ENCODE measurements at regions not wholly inside any gene's neighbourhood (a gene's known extent, or its start where the extent isn't known, plus 50 kb on each side); places are given as distances from the start of the nearest gene placed in this dataset.

GRCh38 chr4:170281027-170281426 lies 191.3 kb upstream of the AADAT start:
- no peak for DNase-seq (ENCODE audit: low read depth, low spot score)
- no peaks in the 10 kb centered on the region for H3K27me3 ChIP-seq (ENCODE audit: control insufficient read depth, insufficient read depth, low read length)
- CTCF ChIA-PET: interaction anchor here (0.6 kb wide), 1 partner anchor 32 kb away, joined by 3 read pairs; no protein-coding TSS in a partner anchor
- TF ChIP-seq, protein P1, sequence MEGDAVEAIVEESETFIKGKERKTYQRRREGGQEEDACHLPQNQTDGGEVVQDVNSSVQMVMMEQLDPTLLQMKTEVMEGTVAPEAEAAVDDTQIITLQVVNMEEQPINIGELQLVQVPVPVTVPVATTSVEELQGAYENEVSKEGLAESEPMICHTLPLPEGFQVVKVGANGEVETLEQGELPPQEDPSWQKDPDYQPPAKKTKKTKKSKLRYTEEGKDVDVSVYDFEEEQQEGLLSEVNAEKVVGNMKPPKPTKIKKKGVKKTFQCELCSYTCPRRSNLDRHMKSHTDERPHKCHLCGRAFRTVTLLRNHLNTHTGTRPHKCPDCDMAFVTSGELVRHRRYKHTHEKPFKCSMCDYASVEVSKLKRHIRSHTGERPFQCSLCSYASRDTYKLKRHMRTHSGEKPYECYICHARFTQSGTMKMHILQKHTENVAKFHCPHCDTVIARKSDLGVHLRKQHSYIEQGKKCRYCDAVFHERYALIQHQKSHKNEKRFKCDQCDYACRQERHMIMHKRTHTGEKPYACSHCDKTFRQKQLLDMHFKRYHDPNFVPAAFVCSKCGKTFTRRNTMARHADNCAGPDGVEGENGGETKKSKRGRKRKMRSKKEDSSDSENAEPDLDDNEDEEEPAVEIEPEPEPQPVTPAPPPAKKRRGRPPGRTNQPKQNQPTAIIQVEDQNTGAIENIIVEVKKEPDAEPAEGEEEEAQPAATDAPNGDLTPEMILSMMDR (IDR thresholded peaks at IDR 0.05; ENCODE audit: low read depth, low read length): no peak
- peaks cover 7% of the 10 kb centered on the region for H3K9me3 ChIP-seq (ENCODE audit: control insufficient read depth, insufficient read depth, low read length)
- H3K4me3 ChIP-seq (ENCODE audit: low read depth, low read length): no peak overlapping the region
- POLR2A ChIA-PET: no interaction called here
- no peak overlapping the region for H3K27ac ChIP-seq (ENCODE audit: low read depth, low read length)

DNA sequence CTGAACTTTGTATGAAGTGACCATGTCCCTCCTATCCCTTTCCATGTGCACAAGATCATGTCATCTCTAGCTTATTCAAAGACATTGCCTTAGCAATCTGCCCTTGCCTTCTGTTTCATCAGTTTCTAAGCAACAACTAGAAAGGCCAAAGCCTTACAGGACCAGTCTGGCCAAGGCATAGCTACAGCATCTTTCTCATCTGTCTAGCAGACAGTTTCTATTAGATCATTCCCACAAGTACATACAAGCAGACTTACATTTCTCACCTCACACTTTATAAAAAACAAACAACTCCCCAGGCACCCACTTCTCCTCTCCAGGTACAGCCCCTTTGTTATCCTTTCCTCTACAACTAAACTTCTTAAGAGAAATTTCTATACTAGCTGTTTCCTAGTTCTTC lies 188.7 kb upstream of the AADAT start:
- DNase-seq (ENCODE audit: low read depth, low spot score): no peak
- no peaks in the 10 kb centered on the region for H3K27me3 ChIP-seq (ENCODE audit: control insufficient read depth, insufficient read depth, low read length)
- POLR2A ChIA-PET: no interaction called here
- H3K4me3 ChIP-seq (ENCODE audit: low read depth, low read length): no peak overlapping the region
- TF ChIP-seq, protein P1 (IDR thresholded peaks at IDR 0.05; ENCODE audit: low read depth, low read length): no peak
- CTCF ChIA-PET: no interaction called here
- H3K9me3 ChIP-seq (ENCODE audit: control insufficient read depth, insufficient read depth, low read length): peaks cover 7% of the 10 kb centered on the region
- H3K27ac ChIP-seq (ENCODE audit: low read depth, low read length): no peak overlapping the region

DNA sequence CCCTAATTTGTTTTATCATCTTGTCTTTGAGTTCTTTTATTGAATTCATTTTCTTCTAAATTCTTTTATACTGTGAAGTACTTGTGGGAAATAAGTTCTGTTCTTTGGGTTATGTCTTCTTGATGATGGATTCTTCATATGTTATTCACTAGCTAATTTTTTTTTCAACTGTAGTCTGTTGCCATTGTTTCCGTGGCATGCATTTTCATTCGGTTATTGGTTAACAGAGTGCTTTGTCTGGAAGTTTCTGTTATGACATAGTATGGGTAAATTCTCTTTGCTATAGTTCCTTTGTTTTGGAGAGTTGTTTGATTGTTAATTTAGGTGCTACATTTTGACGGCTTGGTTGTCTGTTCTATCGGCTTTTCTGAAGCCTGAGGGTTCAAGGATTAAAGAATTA lies 184.9 kb upstream of the AADAT start:
- Histone ChIP-seq H3K9me3 (ENCODE audit: control insufficient read depth, insufficient read depth, low read length) (peaks cover 3% of the 10 kb centered on the region; the same call in 1 of the 2 replicates), H3K27ac (ENCODE audit: low read depth, low read length) (no peak overlapping the region), H3K4me3 (ENCODE audit: low read depth, low read length) (no peak overlapping the region), H3K27me3 (ENCODE audit: control insufficient read depth, insufficient read depth, low read length) (no peaks in the 10 kb centered on the region)
- DNase-seq (ENCODE audit: low read depth, low spot score): no peak
- TF ChIP-seq, protein P1 (IDR thresholded peaks at IDR 0.05; ENCODE audit: low read depth, low read length): no peak
- ChIA-PET CTCF (no interaction called here), POLR2A (no interaction called here)

GRCh38 chr4:170272959-170273358 lies 183.2 kb upstream of the AADAT start:
- POLR2A ChIA-PET: no interaction called here
- Histone ChIP-seq H3K4me3 (ENCODE audit: low read depth, low read length) (no peak overlapping the region), H3K27me3 (ENCODE audit: control insufficient read depth, insufficient read depth, low read length) (no peaks in the 10 kb centered on the region), H3K27ac (ENCODE audit: low read depth, low read length) (no peak overlapping the region), H3K9me3 (ENCODE audit: control insufficient read depth, insufficient read depth, low read length) (no peaks in the 10 kb centered on the region; the same call in 1 of the 2 replicates)
- no peak for DNase-seq (ENCODE audit: low read depth, low spot score)
- TF ChIP-seq, protein P1 (IDR thresholded peaks at IDR 0.05; ENCODE audit: low read depth, low read length): no peak
- CTCF ChIA-PET: no interaction called here

GRCh38 chr4:170271723-170272122 lies 182.0 kb upstream of the AADAT start:
- H3K27ac ChIP-seq (ENCODE audit: low read depth, low read length): no peak overlapping the region
- DNase-seq (ENCODE audit: low read depth, low spot score): no peak
- POLR2A ChIA-PET: no interaction called here
- no peaks in the 10 kb centered on the region for H3K27me3 ChIP-seq (ENCODE audit: control insufficient read depth, insufficient read depth, low read length)
- H3K9me3 ChIP-seq (ENCODE audit: control insufficient read depth, insufficient read depth, low read length): no peaks in the 10 kb centered on the region; the same call in 1 of the 2 replicates
- CTCF ChIA-PET: no interaction called here
- TF ChIP-seq, protein P1 (IDR thresholded peaks at IDR 0.05; ENCODE audit: low read depth, low read length): no peak
- H3K4me3 ChIP-seq (ENCODE audit: low read depth, low read length): no peak overlapping the region
